Neutrophil (primary cell): ENCODE measurements at regions not wholly inside any gene's neighbourhood (a gene's known extent, or its start where the extent isn't known, plus 50 kb on each side); places are given as distances from the start of the nearest gene placed in this dataset.

Experiments
- H3K27ac ChIP-seq: fragments of 200-600 bp; sonication (generic); 2 replicates; pipeline ENCODE4 v1.5.1; 2016; ENCODE audit warnings: mild to moderate bottlenecking, moderate library complexity
- H3K27me3 ChIP-seq: fragments of 200-600 bp; sonication (generic); 2 replicates; pipeline ENCODE4 v1.6.0; 2016; ENCODE audit warnings: mild to moderate bottlenecking
- H3K36me3 ChIP-seq: fragments of 200-600 bp; sonication (generic); 2 replicates; pipeline ENCODE4 v1.5.1; 2017
- H3K4me1 ChIP-seq, 2 experiments: fragments of 200-600 bp in 1 of 2; sonication (generic) in 1 of 2; 1 replicate in 1 of 2; 2 replicates in 1 of 2; pipeline versions ENCODE4 v1.5.1 to v1.6.1; 2013 to 2016; ENCODE audit warnings: low read depth in 1 of 2, low read length in 1 of 2, mild to moderate bottlenecking in 1 of 2, moderate library complexity in 1 of 2; ENCODE audit not compliant: control insufficient read depth in 1 of 2, insufficient read depth in 1 of 2
- H3K4me3 ChIP-seq, 2 experiments: fragments of 200-600 bp in 1 of 2; sonication (generic) in 1 of 2; 1 replicate in 1 of 2; 2 replicates in 1 of 2; pipeline ENCODE4 v1.5.1; 2013 to 2016; ENCODE audit warnings: low read depth in 1 of 2, low read length in 1 of 2, mild to moderate bottlenecking in 1 of 2, moderate library complexity in 1 of 2
- H3K9me3 ChIP-seq: fragments of 200-600 bp; sonication (generic); 2 replicates; pipeline ENCODE4 v1.5.1; 2016
- TF ChIP-seq, protein P1 (sequence below): fragments of 200-600 bp; sonication (generic); IDR thresholded peaks from 2 replicates; pipeline ENCODE4 v1.5.1; 2016; ENCODE audit warnings: antibody characterized with exemption

DNA sequence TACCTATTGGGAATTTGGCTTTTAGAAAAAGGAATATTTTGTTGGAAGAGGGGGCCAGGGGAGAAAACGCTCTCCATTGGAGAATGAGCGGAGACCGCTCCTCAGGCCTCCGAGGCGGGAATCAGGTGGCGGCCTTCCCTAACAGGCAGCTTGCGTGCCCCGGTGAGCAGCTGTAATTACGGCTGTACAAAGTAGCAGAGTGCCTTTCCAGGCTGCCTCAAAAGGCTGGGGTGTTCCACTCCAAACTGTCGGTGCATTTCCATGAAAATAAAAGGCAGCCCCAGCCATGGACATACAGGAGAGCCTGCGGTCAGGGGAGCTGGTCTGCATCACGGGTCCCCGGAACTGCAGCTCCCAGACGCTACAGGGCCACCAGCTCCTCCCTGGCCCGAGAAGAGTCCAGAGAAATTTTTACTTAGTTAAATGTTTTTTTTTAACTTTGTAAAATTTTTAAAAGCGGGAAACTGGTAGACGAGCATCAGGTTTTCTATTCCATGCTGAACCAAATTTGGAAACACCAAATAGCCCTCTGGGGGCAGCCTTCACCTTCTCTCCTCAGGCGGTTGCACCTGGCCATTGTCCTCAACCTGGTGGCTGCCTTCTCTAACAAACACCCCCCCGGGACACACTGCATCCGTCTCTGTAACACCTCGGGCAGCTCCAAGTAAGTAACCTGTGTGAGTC, 209.3 kb upstream of the SALL3 start:
- H3K4me3 ChIP-seq, result no peak overlapping the region
- TF ChIP-seq, protein P1, sequence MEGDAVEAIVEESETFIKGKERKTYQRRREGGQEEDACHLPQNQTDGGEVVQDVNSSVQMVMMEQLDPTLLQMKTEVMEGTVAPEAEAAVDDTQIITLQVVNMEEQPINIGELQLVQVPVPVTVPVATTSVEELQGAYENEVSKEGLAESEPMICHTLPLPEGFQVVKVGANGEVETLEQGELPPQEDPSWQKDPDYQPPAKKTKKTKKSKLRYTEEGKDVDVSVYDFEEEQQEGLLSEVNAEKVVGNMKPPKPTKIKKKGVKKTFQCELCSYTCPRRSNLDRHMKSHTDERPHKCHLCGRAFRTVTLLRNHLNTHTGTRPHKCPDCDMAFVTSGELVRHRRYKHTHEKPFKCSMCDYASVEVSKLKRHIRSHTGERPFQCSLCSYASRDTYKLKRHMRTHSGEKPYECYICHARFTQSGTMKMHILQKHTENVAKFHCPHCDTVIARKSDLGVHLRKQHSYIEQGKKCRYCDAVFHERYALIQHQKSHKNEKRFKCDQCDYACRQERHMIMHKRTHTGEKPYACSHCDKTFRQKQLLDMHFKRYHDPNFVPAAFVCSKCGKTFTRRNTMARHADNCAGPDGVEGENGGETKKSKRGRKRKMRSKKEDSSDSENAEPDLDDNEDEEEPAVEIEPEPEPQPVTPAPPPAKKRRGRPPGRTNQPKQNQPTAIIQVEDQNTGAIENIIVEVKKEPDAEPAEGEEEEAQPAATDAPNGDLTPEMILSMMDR, result no peak
- H3K9me3 ChIP-seq, result no peaks in the 10 kb centered on the region
- H3K4me1 ChIP-seq, result no peaks in the 10 kb centered on the region
- H3K27me3 ChIP-seq, result peaks cover 25% of the 10 kb centered on the region
- H3K27ac ChIP-seq, result no peak overlapping the region
- no peaks in the 10 kb centered on the region for H3K36me3 ChIP-seq

GRCh38 chr18:78770823-78771139, 208.8 kb upstream of the SALL3 start:
- no peaks in the 10 kb centered on the region for H3K4me1 ChIP-seq
- H3K27me3 ChIP-seq, result peaks cover 25% of the 10 kb centered on the region
- no peak overlapping the region for H3K27ac ChIP-seq
- no peaks in the 10 kb centered on the region for H3K9me3 ChIP-seq
- TF ChIP-seq, protein P1, result no peak
- H3K36me3 ChIP-seq, result no peaks in the 10 kb centered on the region
- no peak overlapping the region for H3K4me3 ChIP-seq

DNA sequence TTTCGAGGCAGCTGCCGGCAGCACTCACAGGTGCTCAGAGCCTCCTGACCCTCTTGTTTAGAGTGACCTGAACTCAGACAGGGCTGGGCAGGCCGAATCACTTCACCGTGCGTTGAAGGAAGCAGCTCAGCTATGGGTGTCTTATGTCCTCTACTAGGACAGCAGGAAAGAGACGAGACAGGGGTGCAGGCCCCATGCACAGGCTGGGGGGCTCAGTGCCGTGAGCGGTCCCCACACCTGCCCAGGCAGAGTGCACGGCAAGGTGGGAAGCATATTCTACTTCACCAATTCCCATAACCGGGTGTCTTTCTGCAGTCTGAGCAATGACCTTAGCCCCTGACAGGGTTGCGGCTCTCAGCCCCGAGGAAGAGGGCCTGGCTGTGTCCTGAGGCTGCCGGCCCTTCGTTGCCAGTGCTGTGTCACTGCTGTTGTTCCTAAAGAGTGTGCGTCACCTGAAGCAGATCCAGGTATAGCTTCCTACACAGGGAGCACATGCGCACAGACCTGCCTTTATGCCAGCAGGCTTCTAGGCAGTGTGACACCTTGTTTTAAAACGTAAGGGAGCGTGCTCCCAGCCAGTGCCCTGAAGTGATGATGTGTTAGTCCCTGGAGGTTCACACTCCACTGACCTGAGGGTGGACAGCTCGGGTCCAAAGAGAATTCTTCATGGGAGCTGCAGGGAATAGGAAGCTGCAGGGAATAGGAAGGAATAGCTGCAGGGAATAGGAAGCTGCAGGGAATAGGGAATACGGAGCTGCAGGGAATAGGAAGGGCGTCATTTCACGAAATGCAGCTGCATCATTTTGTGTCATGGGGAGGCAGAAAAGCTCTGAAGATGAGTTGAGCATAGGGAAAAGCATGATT, 207.9 kb upstream of the SALL3 start:
- peaks cover 25% of the 10 kb centered on the region for H3K27me3 ChIP-seq
- H3K4me1 ChIP-seq, result no peaks in the 10 kb centered on the region
- no peak overlapping the region for H3K4me3 ChIP-seq
- H3K9me3 ChIP-seq, result no peaks in the 10 kb centered on the region
- H3K27ac ChIP-seq, result no peak overlapping the region
- no peaks in the 10 kb centered on the region for H3K36me3 ChIP-seq
- TF ChIP-seq, protein P1, result no peak

GRCh38 chr18:78772360-78773302, 207.0 kb upstream of the SALL3 start:
- TF ChIP-seq, protein P1, result no peak
- no peak overlapping the region for H3K4me3 ChIP-seq

DNA sequence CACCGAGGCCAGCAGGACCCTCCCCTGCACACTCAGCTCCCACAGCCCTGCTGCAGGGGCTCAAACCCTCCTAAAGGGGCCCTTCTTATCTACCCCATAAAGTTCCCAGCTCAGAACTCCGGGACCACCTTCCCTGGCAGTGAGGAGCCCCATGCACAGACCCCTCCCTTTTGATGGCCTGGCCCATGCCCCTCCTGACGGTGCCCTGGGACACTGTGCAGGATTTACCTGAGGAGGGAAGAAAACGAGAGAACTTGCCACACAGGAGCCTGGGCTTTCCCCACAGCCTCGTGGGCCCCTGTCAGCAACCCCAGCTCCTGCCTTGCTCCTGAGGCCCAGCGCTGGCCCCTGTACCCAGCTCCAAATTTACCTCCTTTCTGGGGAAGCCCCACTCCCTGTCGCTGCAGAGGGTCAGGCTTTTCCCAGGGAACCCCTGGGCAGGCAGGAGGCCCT, 206.3 kb upstream of the SALL3 start:
- Histone ChIP-seq H3K36me3 (no peaks in the 10 kb centered on the region), H3K27me3 (peaks cover 20% of the 10 kb centered on the region), H3K27ac (no peak overlapping the region), H3K9me3 (no peaks in the 10 kb centered on the region), H3K4me3 (no peak overlapping the region), H3K4me1 (no peaks in the 10 kb centered on the region)
- TF ChIP-seq, protein P1, result no peak

More at GRCh38 chr18:78772360-78773302, 207.0 kb upstream of the SALL3 start:
- Histone ChIP-seq H3K27ac (no peak overlapping the region), H3K4me1 (no peaks in the 10 kb centered on the region), H3K9me3 (no peaks in the 10 kb centered on the region), H3K36me3 (no peaks in the 10 kb centered on the region), H3K27me3 (peaks cover 25% of the 10 kb centered on the region)
